Endothelial cell (in vitro differentiated cells): ENCODE measurements at regions not wholly inside any gene's neighbourhood (a gene's known extent, or its start where the extent isn't known, plus 50 kb on each side); places are given as distances from the start of the nearest gene placed in this dataset.

Experiments
- DNase-seq: peaks from one replicate; pipeline ENCODE4 v3.0.0; 2021; ENCODE audit warnings: low spot score
- H3K27ac Mint-ChIP-seq: one replicate; pipeline ENCODE4 v1.8.0; 2021; ENCODE audit warnings: mixed read lengths, inconsistent platforms; ENCODE audit not compliant: unreplicated experiment
- H3K27me3 Mint-ChIP-seq: one replicate; pipeline ENCODE4 v1.8.0; 2021; ENCODE audit warnings: mild to moderate bottlenecking, moderate library complexity, mixed read lengths, inconsistent platforms; ENCODE audit not compliant: unreplicated experiment
- H3K36me3 Mint-ChIP-seq: one replicate; pipeline ENCODE4 v1.8.0; 2021; ENCODE audit warnings: mild to moderate bottlenecking, low read depth, mixed read lengths, inconsistent platforms; ENCODE audit not compliant: unreplicated experiment
- H3K4me1 Mint-ChIP-seq: one replicate; pipeline ENCODE4 v1.8.0; 2021; ENCODE audit warnings: mild to moderate bottlenecking, mixed read lengths, inconsistent platforms; ENCODE audit not compliant: unreplicated experiment
- H3K4me3 Mint-ChIP-seq: one replicate; pipeline ENCODE4 v1.8.0; 2021; ENCODE audit warnings: mild to moderate bottlenecking, mixed read lengths, inconsistent platforms; ENCODE audit not compliant: unreplicated experiment
- H3K9me3 Mint-ChIP-seq: one replicate; pipeline ENCODE4 v1.8.0; 2021; ENCODE audit warnings: mixed read lengths, inconsistent platforms; ENCODE audit not compliant: unreplicated experiment
- CTCF ChIP-seq: fragments of 200-600 bp; sonication (generic); IDR thresholded peaks from one replicate; pipeline ENCODE4 v1.5.0; 2021; ENCODE audit warnings: antibody characterized with exemption; ENCODE audit not compliant: unreplicated experiment

GRCh38 chr22:22391543-22391942 lies 117.0 kb downstream of the ZNF280B start:
- H3K4me3 Mint-ChIP-seq, result no peak overlapping the region
- no peaks in the 10 kb centered on the region for H3K9me3 Mint-ChIP-seq
- no peak for TF ChIP-seq CTCF
- no peaks in the 10 kb centered on the region for H3K27me3 Mint-ChIP-seq
- H3K4me1 Mint-ChIP-seq, result no peaks in the 10 kb centered on the region
- no peak overlapping the region for H3K27ac Mint-ChIP-seq
- no peak for DNase-seq
- no peaks in the 10 kb centered on the region for H3K36me3 Mint-ChIP-seq

- H3K27ac Mint-ChIP-seq, result no peak overlapping the region
- H3K9me3 Mint-ChIP-seq, result no peaks in the 10 kb centered on the region
- no peak overlapping the region for H3K4me3 Mint-ChIP-seq
- H3K36me3 Mint-ChIP-seq, result no peaks in the 10 kb centered on the region
- no peak for TF ChIP-seq CTCF
- H3K27me3 Mint-ChIP-seq, result no peaks in the 10 kb centered on the region
- no peak for DNase-seq
- no peaks in the 10 kb centered on the region for H3K4me1 Mint-ChIP-seq
Measured at GRCh38 chr22:22392131-22392530, 116.4 kb downstream of the ZNF280B start.

- Mint-ChIP-seq H3K27ac (no peak overlapping the region), H3K27me3 (peaks cover 4% of the 10 kb centered on the region), H3K9me3 (no peaks in the 10 kb centered on the region), H3K4me1 (no peaks in the 10 kb centered on the region), H3K36me3 (no peaks in the 10 kb centered on the region), H3K4me3 (no peak overlapping the region)
- DNase-seq, result no peak
- TF ChIP-seq CTCF, result no peak
Measured at GRCh38 chr22:22394591-22394990, 114.0 kb downstream of the ZNF280B start.

- Mint-ChIP-seq H3K36me3 (no peaks in the 10 kb centered on the region), H3K4me3 (no peak overlapping the region), H3K27ac (no peak overlapping the region), H3K4me1 (no peaks in the 10 kb centered on the region), H3K27me3 (peaks cover 4% of the 10 kb centered on the region), H3K9me3 (no peaks in the 10 kb centered on the region)
- DNase-seq, result no peak
- TF ChIP-seq CTCF, result no peak
Measured at GRCh38 chr22:22395245-22395644, 113.3 kb downstream of the ZNF280B start.

GRCh38 chr22:22396741-22397291 lies 111.7 kb downstream of the ZNF280B start:
- Mint-ChIP-seq H3K27ac (no peak overlapping the region), H3K36me3 (no peaks in the 10 kb centered on the region), H3K9me3 (no peaks in the 10 kb centered on the region), H3K4me3 (no peak overlapping the region), H3K4me1 (no peaks in the 10 kb centered on the region), H3K27me3 (peaks cover 6% of the 10 kb centered on the region)
- DNase-seq, result no peak
- no peak for TF ChIP-seq CTCF
